Endothelial cell of umbilical vein (primary cell): ENCODE measurements at regions not wholly inside any gene's neighbourhood (a gene's known extent, or its start where the extent isn't known, plus 50 kb on each side); places are given as distances from the start of the nearest gene placed in this dataset.

Source experiments
- EZH2 ChIP-seq: IDR thresholded peaks from 2 replicates; pipeline ENCODE4 v1.6.1; 2012; ENCODE audit warnings: borderline replicate concordance, low read depth, mild to moderate bottlenecking, moderate library complexity, low read length, inconsistent platforms; ENCODE audit not compliant: severe bottlenecking
- TF ChIP-seq, protein P1 (sequence below), 2 donors: IDR thresholded peaks; 1 replicate in 1 of 2; 2 replicates in 1 of 2; pipeline ENCODE4 v1.5.1; 2011; ENCODE audit warnings: low read length in 2 of 2, mild to moderate bottlenecking in 2 of 2, moderate library complexity in 2 of 2, control low read depth in 1 of 2, inconsistent platforms in 1 of 2, low read depth in 1 of 2; ENCODE audit not compliant: insufficient read depth in 1 of 2; ENCODE audit errors: extremely low read depth in 1 of 2

DNA sequence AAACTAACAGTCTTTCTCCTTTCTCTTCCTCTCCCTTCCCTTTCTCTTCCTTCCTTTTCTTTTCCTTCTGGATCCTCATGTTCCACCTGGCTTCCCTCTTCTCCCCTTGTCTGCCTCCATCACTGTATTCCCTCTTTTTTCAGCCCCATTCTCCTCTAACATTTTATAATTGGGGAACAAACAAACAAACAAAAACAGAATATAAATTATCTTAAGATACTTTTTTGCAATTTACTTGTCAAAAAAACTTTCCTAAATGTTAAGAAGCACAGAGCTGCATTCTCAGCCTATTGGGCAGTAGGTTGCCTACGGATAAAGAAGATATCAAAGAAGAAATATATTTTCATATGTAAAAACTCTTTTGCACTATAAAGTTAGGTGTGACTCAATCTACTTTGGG is 1382.2 kb upstream of the MIR17HG start:
- TF ChIP-seq, protein P1, sequence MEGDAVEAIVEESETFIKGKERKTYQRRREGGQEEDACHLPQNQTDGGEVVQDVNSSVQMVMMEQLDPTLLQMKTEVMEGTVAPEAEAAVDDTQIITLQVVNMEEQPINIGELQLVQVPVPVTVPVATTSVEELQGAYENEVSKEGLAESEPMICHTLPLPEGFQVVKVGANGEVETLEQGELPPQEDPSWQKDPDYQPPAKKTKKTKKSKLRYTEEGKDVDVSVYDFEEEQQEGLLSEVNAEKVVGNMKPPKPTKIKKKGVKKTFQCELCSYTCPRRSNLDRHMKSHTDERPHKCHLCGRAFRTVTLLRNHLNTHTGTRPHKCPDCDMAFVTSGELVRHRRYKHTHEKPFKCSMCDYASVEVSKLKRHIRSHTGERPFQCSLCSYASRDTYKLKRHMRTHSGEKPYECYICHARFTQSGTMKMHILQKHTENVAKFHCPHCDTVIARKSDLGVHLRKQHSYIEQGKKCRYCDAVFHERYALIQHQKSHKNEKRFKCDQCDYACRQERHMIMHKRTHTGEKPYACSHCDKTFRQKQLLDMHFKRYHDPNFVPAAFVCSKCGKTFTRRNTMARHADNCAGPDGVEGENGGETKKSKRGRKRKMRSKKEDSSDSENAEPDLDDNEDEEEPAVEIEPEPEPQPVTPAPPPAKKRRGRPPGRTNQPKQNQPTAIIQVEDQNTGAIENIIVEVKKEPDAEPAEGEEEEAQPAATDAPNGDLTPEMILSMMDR (IDR thresholded peaks at IDR 0.05; ENCODE audit: extremely low read depth in 1 of 2, insufficient read depth in 1 of 2, low read depth in 1 of 2, low read length in 2 of 2) = no peak
- no peak for TF ChIP-seq EZH2
